GM23248 (cell line): ENCODE measurements at regions not wholly inside any gene's neighbourhood (a gene's known extent, or its start where the extent isn't known, plus 50 kb on each side); places are given as distances from the start of the nearest gene placed in this dataset.
A peak's percentile ranks its signal among the peaks of the same experiment; 100 is the strongest.

Source experiments
- DNase-seq: peaks from one replicate; pipeline ENCODE4 v3.0.0-alpha.2; 2015
- H2AFZ ChIP-seq: fragments of 200-600 bp; sonication (generic); 2 replicates; pipeline ENCODE4 v1.6.1; 2016; ENCODE audit warnings: antibody characterized with exemption
- H3F3A ChIP-seq: fragments of 200-600 bp; sonication (generic); 2 replicates; pipeline ENCODE4 v1.6.1; 2016; ENCODE audit warnings: mild to moderate bottlenecking, antibody characterized with exemption, mixed run types; ENCODE audit not compliant: insufficient read depth
- H3K27ac ChIP-seq: fragments of 200-600 bp; sonication (generic); 2 replicates; pipeline ENCODE4 v1.5.1; 2016; ENCODE audit warnings: mild to moderate bottlenecking
- H3K27me3 ChIP-seq: fragments of 200-600 bp; sonication (generic); replicated peaks from 2 replicates; pipeline ENCODE4 v1.6.1; 2016; ENCODE audit warnings: mild to moderate bottlenecking; ENCODE audit not compliant: insufficient read depth
- H3K36me3 ChIP-seq: fragments of 200-600 bp; sonication (generic); 2 replicates; pipeline ENCODE4 v1.6.1; 2016; ENCODE audit warnings: low read depth, mild to moderate bottlenecking
- H3K4me1 ChIP-seq: fragments of 200-600 bp; sonication (generic); 2 replicates; pipeline ENCODE4 v1.6.1; 2016; ENCODE audit warnings: mild to moderate bottlenecking; ENCODE audit not compliant: insufficient read depth
- H3K4me2 ChIP-seq: fragments of 200-600 bp; sonication (generic); one replicate; pipeline ENCODE4 v1.6.1; 2016; ENCODE audit warnings: mild to moderate bottlenecking; ENCODE audit not compliant: unreplicated experiment
- H3K4me3 ChIP-seq: fragments of 200-600 bp; sonication (generic); 2 replicates; pipeline ENCODE4 v1.5.1; 2016; ENCODE audit warnings: mild to moderate bottlenecking
- H3K79me2 ChIP-seq: fragments of 200-600 bp; sonication (generic); 2 replicates; pipeline ENCODE4 v1.6.1; 2016; ENCODE audit warnings: mild to moderate bottlenecking; ENCODE audit not compliant: insufficient read depth
- H3K9ac ChIP-seq: fragments of 200-600 bp; sonication (generic); 2 replicates; pipeline ENCODE4 v1.6.1; 2016; ENCODE audit warnings: mild to moderate bottlenecking
- H3K9me2 ChIP-seq: fragments of 200-600 bp; sonication (generic); 2 replicates; pipeline ENCODE4 v1.6.1; 2016; ENCODE audit warnings: mixed run types, mild to moderate bottlenecking, moderate library complexity; ENCODE audit not compliant: insufficient read depth
- H3K9me3 ChIP-seq: fragments of 200-600 bp; sonication (generic); one replicate; pipeline ENCODE4 v1.6.1; 2017; ENCODE audit warnings: low read depth
- H4K20me1 ChIP-seq: fragments of 200-600 bp; sonication (generic); 2 replicates; pipeline ENCODE4 v1.6.0; 2016; ENCODE audit not compliant: insufficient read depth
- EZH2 ChIP-seq: fragments of 200-600 bp; sonication (generic); IDR thresholded peaks from 2 replicates; pipeline ENCODE4 v1.6.1; 2018; ENCODE audit warnings: antibody characterized with exemption, mild to moderate bottlenecking; ENCODE audit not compliant: insufficient read depth, poor library complexity, severe bottlenecking
- EZH2phosphoT487 ChIP-seq: fragments of 200-600 bp; sonication (generic); IDR thresholded peaks from 2 replicates; pipeline ENCODE4 v1.6.1; 2018; ENCODE audit warnings: antibody characterized with exemption, moderate library complexity, mild to moderate bottlenecking, low read depth; ENCODE audit not compliant: insufficient read depth
- WGBS, 2 experiments: methylation state at CpG; one replicate each; pipeline ENCODE4 v1.1.6; 2015 to 2017; ENCODE audit warnings: low lambda C conversion rate in 2 of 2, low coverage in 1 of 2; ENCODE audit errors: missing lambda C conversion rate in 2 of 2; 5-methylcytosine and 5-hydroxymethylcytosine counted together
- in situ Hi-C: fragments of 300-500 bp; cut with MboI; formaldehyde crosslinking; loops from 2 replicates; pipeline ENCODE4 v1.15.0; 2020

DNA sequence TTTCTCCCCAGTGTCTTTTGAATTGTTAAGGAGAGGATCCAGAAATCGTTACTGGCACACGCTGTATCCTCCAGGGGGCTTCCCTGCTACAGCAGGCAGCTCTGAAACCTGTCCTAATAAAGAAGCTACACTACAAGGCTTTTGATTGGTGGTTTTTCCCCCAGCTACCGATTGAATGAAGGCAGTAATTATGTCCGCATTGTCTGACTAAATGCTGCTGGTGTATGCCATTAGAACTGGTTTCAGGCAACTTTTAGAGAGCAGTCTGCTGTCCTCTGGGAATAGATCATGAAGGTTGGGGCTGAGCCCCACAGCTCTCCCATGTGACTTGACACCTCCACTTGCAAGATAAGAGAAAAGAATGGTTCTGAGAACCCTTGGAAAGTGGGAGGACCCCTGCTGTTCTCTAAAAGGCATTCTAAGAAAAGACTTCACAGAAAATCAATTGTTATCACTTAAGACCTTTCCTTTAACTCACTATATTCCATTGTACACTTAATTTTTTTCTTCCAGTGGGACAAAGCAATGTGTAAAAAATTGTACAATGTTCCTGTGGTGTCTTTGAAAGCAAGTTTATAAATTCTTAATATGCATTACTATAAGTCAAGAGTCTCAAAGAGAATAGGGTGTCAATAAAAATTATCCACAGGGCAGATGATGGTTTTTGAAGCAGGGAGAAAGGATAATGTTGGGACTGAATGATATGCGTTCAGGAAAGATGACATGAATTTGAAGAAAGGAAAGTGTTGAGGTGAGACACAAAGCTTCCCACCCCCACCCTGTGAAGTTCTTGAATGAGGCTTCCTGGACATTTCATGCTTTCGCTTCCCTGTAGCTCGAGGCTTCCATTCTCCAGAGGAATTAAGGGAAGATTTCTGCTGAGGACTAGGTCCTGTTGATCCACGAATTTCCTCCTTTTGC is 53.0 kb upstream of the DAZL start:
- H3K9ac ChIP-seq = no peak overlapping the region
- no peaks in the 10 kb centered on the region for H3K9me3 ChIP-seq
- H4K20me1 ChIP-seq = no peaks in the 10 kb centered on the region
- H3K27ac ChIP-seq = no peak overlapping the region
- 34 to 43% methylated on average over 8 of the region's 8 CpGs for WGBS, 2 experiments
- no peak overlapping the region for H2AFZ ChIP-seq
- no peaks in the 10 kb centered on the region for H3K4me1 ChIP-seq
- no peak overlapping the region for H3K4me3 ChIP-seq
- H3K4me2 ChIP-seq = no peak overlapping the region
- H3F3A ChIP-seq = no peaks in the 10 kb centered on the region
- in situ Hi-C loops = no loop called here
- H3K79me2 ChIP-seq = no peaks in the 10 kb centered on the region
- no peaks in the 10 kb centered on the region for H3K36me3 ChIP-seq
- no peaks in the 10 kb centered on the region for H3K27me3 ChIP-seq
- DNase-seq = no peak
- no peaks in the 10 kb centered on the region for H3K9me2 ChIP-seq
- TF ChIP-seq EZH2 (no peak), EZH2phosphoT487 (no peak)

DNA sequence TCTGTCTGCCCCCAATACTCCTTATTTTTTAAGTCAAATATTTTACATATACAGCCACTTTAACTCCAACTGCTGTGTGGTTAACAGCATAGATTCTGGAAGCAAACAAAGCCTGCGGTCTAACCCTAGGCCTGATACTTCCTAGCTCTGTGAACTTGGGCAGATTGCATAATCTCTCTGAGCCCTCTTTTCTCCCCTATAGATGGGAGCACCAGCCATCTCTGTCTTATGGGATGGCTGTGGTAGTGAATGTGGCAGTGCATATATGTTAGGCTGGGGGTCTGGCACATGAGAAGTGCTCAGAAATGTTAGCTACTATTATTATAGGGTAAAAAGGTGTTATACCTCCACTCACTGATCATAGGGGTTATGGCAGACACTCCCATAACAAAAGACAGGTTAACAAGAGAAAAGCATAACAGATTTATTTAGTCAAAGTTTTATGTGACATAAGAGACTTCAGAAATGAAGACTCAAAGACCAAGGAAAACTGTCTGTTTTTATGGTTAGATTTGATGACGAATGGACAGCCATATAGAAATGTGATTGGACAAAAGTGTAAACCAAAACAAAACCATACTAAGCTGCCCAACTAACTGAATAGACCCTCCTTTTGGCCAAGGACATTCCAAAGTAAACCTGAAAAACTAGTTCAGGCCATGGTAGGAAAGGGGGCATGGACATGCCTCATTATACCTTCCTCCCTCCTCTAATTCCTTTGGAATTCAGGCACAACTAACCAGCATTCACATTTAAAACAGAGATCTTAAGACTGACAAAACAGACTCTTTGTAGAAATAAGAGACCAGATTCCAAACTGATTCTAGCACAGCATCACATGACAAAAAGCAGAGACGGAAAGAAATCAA is 53.9 kb upstream of the DAZL start:
- in situ Hi-C loops = no loop called here
- Histone ChIP-seq H4K20me1 (no peaks in the 10 kb centered on the region), H3K27me3 (no peaks in the 10 kb centered on the region), H2AFZ (no peak overlapping the region), H3K36me3 (no peaks in the 10 kb centered on the region), H3K9me3 (no peaks in the 10 kb centered on the region), H3K79me2 (no peaks in the 10 kb centered on the region), H3K4me3 (no peak overlapping the region), H3K9ac (no peak overlapping the region), H3K27ac (no peak overlapping the region), H3K4me2 (no peak overlapping the region), H3K4me1 (no peaks in the 10 kb centered on the region), H3K9me2 (no peaks in the 10 kb centered on the region), H3F3A (no peaks in the 10 kb centered on the region)
- TF ChIP-seq EZH2 (no peak), EZH2phosphoT487 (no peak)
- no peak for DNase-seq
- WGBS, 2 experiments = 77 to 82% methylated on average over 3 of the region's 3 CpGs

DNA sequence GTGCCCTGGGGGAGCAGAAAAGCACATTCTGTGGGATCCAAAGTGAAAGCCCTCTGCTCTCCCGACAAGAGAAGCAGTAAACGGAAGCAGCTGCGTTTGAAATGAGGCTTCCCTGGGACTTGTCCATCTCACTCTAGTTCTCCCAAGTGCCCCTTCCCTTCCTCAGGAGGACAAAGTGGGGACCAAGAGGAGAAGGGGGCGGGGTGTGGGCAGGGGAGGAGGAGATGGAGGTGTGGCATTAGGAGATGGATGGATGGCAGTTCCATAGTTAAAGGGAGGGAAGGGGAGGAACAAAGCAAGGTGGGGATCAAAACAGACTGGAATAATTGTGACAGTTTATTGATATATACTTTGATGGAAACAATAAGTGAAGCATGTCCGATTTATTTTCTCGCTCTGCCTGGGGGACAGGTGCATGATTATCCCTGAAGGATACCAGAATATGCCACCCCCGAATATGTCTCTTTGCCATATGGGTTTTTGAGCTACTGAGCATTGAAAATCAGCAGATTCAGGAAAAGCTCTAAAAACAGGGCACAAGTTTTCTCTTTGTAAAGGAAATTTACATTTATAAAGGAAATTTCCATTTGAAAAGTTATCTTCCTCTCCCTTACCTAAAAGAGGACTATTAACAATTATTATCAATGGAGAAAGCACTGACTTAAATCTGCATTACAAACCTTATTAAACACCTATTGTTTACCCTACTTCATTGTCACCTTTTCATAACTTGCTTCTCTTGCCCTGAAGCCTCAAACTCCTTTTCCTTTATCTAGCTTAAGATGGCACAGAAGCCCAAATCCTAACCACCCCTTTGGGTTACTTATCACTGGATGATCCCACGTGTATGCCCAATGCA is 58.9 kb upstream of the DAZL start:
- no peak overlapping the region for H3K4me2 ChIP-seq
- H4K20me1 ChIP-seq = no peaks in the 10 kb centered on the region
- no peaks in the 10 kb centered on the region for H3K9me2 ChIP-seq
- H3K9ac ChIP-seq = no peak overlapping the region
- no peaks in the 10 kb centered on the region for H3K9me3 ChIP-seq
- 0 out of 2 replicates have a peak overlapping the region, but pooled peaks have one; percentile 52 for H2AFZ ChIP-seq
- H3K4me3 ChIP-seq = peak overlapping the region; percentile 60
- H3K27ac ChIP-seq = no peak overlapping the region
- 38 to 41% methylated on average over 8 of the region's 8 CpGs for WGBS, 2 experiments
- H3K36me3 ChIP-seq = no peaks in the 10 kb centered on the region
- H3F3A ChIP-seq = no peaks in the 10 kb centered on the region
- peaks cover 5% of the 10 kb centered on the region; the same call in 1 of the 2 replicates for H3K4me1 ChIP-seq
- H3K79me2 ChIP-seq = no peaks in the 10 kb centered on the region
- no peak for TF ChIP-seq EZH2
- no peak for TF ChIP-seq EZH2phosphoT487
- H3K27me3 ChIP-seq = no peaks in the 10 kb centered on the region
- in situ Hi-C loops = no loop called here
- peak; percentile 1 for DNase-seq

DNA sequence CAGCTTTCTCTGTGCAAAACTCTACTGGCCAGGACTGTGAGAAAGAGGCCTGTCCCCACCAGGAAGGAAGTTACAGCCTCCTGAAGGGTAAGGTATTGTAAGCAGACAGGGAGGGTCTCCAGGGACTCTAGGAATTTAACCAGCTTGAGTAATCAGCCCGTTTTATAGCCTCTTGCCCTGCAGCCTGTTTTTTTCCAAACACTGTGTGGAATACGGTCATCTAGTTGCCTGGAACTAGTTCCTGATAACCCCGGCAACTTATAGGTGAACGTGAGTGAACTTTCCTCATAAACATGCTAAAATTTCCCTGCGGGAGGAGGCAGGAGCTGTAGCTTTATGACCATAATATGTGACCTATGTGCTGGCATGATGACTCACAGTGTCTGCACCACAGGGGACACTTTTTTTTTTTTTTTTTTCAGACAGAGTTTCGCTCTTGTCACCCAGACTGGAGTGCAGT is 60.1 kb upstream of the DAZL start:
- no peak overlapping the region for H2AFZ ChIP-seq
- peaks cover 5% of the 10 kb centered on the region; the same call in 1 of the 2 replicates for H3K4me1 ChIP-seq
- no peaks in the 10 kb centered on the region for H4K20me1 ChIP-seq
- H3F3A ChIP-seq = no peaks in the 10 kb centered on the region
- no peak overlapping the region for H3K9ac ChIP-seq
- H3K4me3 ChIP-seq = no peak overlapping the region
- in situ Hi-C loops = no loop called here
- no peaks in the 10 kb centered on the region for H3K79me2 ChIP-seq
- H3K27ac ChIP-seq = no peak overlapping the region
- WGBS, 2 experiments = 68 to 70% methylated on average over 6 of the region's 6 CpGs
- TF ChIP-seq EZH2phosphoT487 = no peak
- TF ChIP-seq EZH2 = no peak
- no peak overlapping the region for H3K4me2 ChIP-seq
- no peaks in the 10 kb centered on the region for H3K9me3 ChIP-seq
- no peaks in the 10 kb centered on the region for H3K27me3 ChIP-seq
- no peaks in the 10 kb centered on the region for H3K9me2 ChIP-seq
- DNase-seq = peak; percentile 56
- no peaks in the 10 kb centered on the region for H3K36me3 ChIP-seq
